Endodermal cell (in vitro differentiated cells): ENCODE measurements at regions not wholly inside any gene's neighbourhood (a gene's known extent, or its start where the extent isn't known, plus 50 kb on each side); places are given as distances from the start of the nearest gene placed in this dataset.

ENCODE experiments used
- DNase-seq: peaks from one replicate; pipeline ENCODE4 v3.0.0-alpha.2; 2017
- H3K27ac ChIP-seq: 2 replicates; pipeline ENCODE4 v1.5.1; 2013; ENCODE audit warnings: mild to moderate bottlenecking, low read depth, low read length, moderate library complexity
- H3K27me3 ChIP-seq: 2 replicates; pipeline ENCODE4 v1.6.1; 2013; ENCODE audit warnings: mild to moderate bottlenecking, low read length, moderate library complexity; ENCODE audit not compliant: insufficient read depth, control insufficient read depth, poor library complexity, severe bottlenecking
- H3K36me3 ChIP-seq: 2 replicates; pipeline ENCODE4 v1.7.0; 2013; ENCODE audit warnings: mild to moderate bottlenecking, low read length, moderate library complexity; ENCODE audit not compliant: control insufficient read depth, insufficient read depth
- H3K4me1 ChIP-seq: one replicate; pipeline ENCODE4 v1.7.0; 2013; ENCODE audit warnings: low read length; ENCODE audit not compliant: control insufficient read depth, insufficient read depth
- H3K4me3 ChIP-seq: 2 replicates; pipeline ENCODE4 v1.5.1; 2013; ENCODE audit warnings: mild to moderate bottlenecking, low read length, moderate library complexity
- H3K9ac ChIP-seq: 2 replicates; pipeline ENCODE4 v1.6.1; 2013; ENCODE audit warnings: mild to moderate bottlenecking, low read length, moderate library complexity; ENCODE audit not compliant: poor library complexity, severe bottlenecking; ENCODE audit errors: extremely low read depth
- H3K9me3 ChIP-seq: 2 replicates; pipeline ENCODE4 v1.6.1; 2013; ENCODE audit warnings: mild to moderate bottlenecking, low read length, moderate library complexity; ENCODE audit not compliant: control insufficient read depth
- H3K27ac Mint-ChIP-seq: 2 replicates; pipeline ENCODE4 v1.8.0; 2020; ENCODE audit warnings: mixed read lengths
- H3K27me3 Mint-ChIP-seq: 2 replicates; pipeline ENCODE4 v1.8.0; 2021; ENCODE audit warnings: mild to moderate bottlenecking, mixed read lengths; ENCODE audit not compliant: insufficient read depth
- H3K36me3 Mint-ChIP-seq: 2 replicates; pipeline ENCODE4 v1.8.0; 2020; ENCODE audit warnings: low read depth, mixed read lengths
- H3K4me1 Mint-ChIP-seq: 2 replicates; pipeline ENCODE4 v1.8.0; 2020; ENCODE audit warnings: mixed read lengths
- H3K4me3 Mint-ChIP-seq: 2 replicates; pipeline ENCODE4 v1.8.0; 2020; ENCODE audit warnings: mild to moderate bottlenecking, moderate library complexity, mixed read lengths
- H3K9me3 Mint-ChIP-seq: 2 replicates; pipeline ENCODE4 v1.8.0; 2020; ENCODE audit warnings: mild to moderate bottlenecking, mixed read lengths
- WGBS, 2 experiments: methylation state at CpG; one replicate each; pipeline versions ENCODE4 v1.1.5 to v1.1.7; 2013; ENCODE audit warnings: missing lambda C conversion rate in 2 of 2, mixed read lengths in 1 of 2; ENCODE audit not compliant: insufficient coverage in 1 of 2, insufficient read length in 1 of 2; 5-methylcytosine and 5-hydroxymethylcytosine counted together
- TF ChIP-seq, protein P1 (sequence below): fragments of 200-600 bp; sonication (generic); conservative IDR thresholded peaks from 2 replicates; pipeline ENCODE4 v1.5.0; 2021; ENCODE audit warnings: antibody characterized with exemption, mild to moderate bottlenecking

DNA sequence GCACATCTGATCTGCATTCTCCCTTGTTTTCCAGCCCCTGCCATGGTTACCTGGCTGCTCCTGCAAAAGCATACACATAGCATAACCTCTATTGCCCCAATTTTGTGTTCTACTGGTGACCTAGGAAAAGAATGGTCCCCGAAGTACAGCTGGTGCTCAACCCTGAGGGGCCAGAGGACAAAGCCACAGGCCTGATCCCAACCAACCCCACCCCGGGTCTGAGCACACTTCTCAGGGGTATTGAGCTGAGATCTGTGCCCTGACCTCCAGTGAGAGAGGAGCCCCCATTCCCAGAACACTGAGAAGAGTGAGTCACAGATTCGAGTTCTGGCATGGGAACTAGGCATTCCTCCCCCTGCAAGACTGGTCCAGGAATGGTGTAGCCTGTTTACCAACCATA, 465.5 kb upstream of the ACTRT1 start:
- Mint-ChIP-seq H3K9me3 (peaks cover 21% of the 10 kb centered on the region), H3K4me1 (peaks cover 4% of the 10 kb centered on the region), H3K27ac (no peak overlapping the region), H3K27me3 (peaks cover 3% of the 10 kb centered on the region), H3K4me3 (no peak overlapping the region), H3K36me3 (no peaks in the 10 kb centered on the region)
- TF ChIP-seq, protein P1, sequence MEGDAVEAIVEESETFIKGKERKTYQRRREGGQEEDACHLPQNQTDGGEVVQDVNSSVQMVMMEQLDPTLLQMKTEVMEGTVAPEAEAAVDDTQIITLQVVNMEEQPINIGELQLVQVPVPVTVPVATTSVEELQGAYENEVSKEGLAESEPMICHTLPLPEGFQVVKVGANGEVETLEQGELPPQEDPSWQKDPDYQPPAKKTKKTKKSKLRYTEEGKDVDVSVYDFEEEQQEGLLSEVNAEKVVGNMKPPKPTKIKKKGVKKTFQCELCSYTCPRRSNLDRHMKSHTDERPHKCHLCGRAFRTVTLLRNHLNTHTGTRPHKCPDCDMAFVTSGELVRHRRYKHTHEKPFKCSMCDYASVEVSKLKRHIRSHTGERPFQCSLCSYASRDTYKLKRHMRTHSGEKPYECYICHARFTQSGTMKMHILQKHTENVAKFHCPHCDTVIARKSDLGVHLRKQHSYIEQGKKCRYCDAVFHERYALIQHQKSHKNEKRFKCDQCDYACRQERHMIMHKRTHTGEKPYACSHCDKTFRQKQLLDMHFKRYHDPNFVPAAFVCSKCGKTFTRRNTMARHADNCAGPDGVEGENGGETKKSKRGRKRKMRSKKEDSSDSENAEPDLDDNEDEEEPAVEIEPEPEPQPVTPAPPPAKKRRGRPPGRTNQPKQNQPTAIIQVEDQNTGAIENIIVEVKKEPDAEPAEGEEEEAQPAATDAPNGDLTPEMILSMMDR = no peak
- no peaks in the 10 kb centered on the region for H3K27me3 ChIP-seq
- H3K36me3 ChIP-seq = no peaks in the 10 kb centered on the region
- H3K4me1 ChIP-seq = no peaks in the 10 kb centered on the region
- WGBS, 2 experiments = 86% methylated on average over 3 of the region's 3 CpGs; no CpG with 5 or more reads in 1 of the 2 experiments
- no peaks in the 10 kb centered on the region for H3K9me3 ChIP-seq
- DNase-seq = no peak
- H3K27ac ChIP-seq = no peak overlapping the region
- no peak overlapping the region for H3K4me3 ChIP-seq
- no peak overlapping the region for H3K9ac ChIP-seq

DNA sequence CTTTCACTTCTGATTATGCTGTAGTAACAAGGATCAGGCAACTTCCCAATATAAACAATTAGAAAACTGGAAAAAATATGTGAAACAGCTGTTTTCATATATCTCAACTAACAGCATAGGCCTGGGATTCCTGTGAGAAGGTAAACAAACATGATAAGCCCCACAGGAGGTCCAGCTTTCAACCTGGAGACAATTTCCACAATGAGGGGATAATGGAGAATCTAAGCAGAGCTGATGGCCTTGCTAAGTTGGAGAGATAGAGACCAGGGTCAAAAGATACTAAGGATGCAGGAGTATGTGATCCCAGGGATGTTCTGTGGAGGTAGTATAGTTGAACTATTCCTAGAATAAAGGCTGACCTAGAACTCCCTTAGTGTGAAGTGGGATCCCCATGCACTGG, 452.3 kb upstream of the ACTRT1 start:
- TF ChIP-seq, protein P1 = no peak
- H3K36me3 ChIP-seq = no peaks in the 10 kb centered on the region
- Mint-ChIP-seq H3K4me1 (no peaks in the 10 kb centered on the region), H3K4me3 (no peak overlapping the region), H3K27ac (no peak overlapping the region), H3K36me3 (no peaks in the 10 kb centered on the region), H3K27me3 (peaks cover 9% of the 10 kb centered on the region), H3K9me3 (peaks cover 19% of the 10 kb centered on the region)
- no peaks in the 10 kb centered on the region for H3K4me1 ChIP-seq
- H3K9ac ChIP-seq = no peak overlapping the region
- no peaks in the 10 kb centered on the region for H3K9me3 ChIP-seq
- peak; percentile 54 for DNase-seq
- H3K27me3 ChIP-seq = no peaks in the 10 kb centered on the region
- no peak overlapping the region for H3K4me3 ChIP-seq
- no peak overlapping the region for H3K27ac ChIP-seq

DNA sequence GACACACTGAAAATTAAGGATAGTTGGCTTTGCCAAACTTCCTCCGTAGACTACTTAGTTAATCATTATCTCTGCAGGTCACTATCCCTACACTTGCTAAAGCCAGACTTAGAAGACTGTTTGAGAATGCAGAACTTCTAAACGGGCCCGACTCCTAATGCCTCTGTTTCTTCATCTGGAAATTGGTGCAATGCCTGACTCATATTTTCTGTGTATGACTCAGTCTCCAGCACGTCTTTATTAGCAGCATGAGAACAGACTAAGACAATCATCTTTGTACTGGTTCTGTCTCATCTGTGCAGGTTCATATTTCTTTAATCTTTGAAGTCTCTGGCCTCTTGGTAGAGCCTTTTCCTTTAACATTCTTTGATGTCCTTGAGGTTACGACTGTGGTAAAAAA, 411.9 kb upstream of the ACTRT1 start:
- H3K27me3 ChIP-seq = no peaks in the 10 kb centered on the region
- H3K4me1 ChIP-seq = no peaks in the 10 kb centered on the region
- Mint-ChIP-seq H3K27me3 (no peaks in the 10 kb centered on the region), H3K4me1 (no peaks in the 10 kb centered on the region), H3K36me3 (no peaks in the 10 kb centered on the region), H3K9me3 (peaks cover 46% of the 10 kb centered on the region), H3K27ac (no peak overlapping the region), H3K4me3 (no peak overlapping the region)
- no peaks in the 10 kb centered on the region for H3K9me3 ChIP-seq
- WGBS, 2 experiments = 81 to 94% methylated on average over 3 to 5 of the region's 5 CpGs
- no peak for DNase-seq
- TF ChIP-seq, protein P1 = no peak
- H3K36me3 ChIP-seq = no peaks in the 10 kb centered on the region
- H3K4me3 ChIP-seq = no peak overlapping the region
- no peak overlapping the region for H3K27ac ChIP-seq
- no peak overlapping the region for H3K9ac ChIP-seq
